Suprapubic skin (tissue), 4 donors: ENCODE measurements at regions not wholly inside any gene's neighbourhood (a gene's known extent, or its start where the extent isn't known, plus 50 kb on each side); places are given as distances from the start of the nearest gene placed in this dataset.

ENCODE experiments used
- CTCF ChIP-seq, 2 donors: fragments of 200-600 bp in 1 of 2; fragments of 450-650 bp in 1 of 2; sonication (generic) in 1 of 2; IDR thresholded peaks; one replicate each; pipeline ENCODE4 v1.5.1; 2016 to 2019; ENCODE audit warnings: antibody characterized with exemption in 2 of 2, mild to moderate bottlenecking in 1 of 2, moderate library complexity in 1 of 2
- POLR2A ChIP-seq, 2 donors: fragments of 450-650 bp; IDR thresholded peaks; one replicate each; pipeline ENCODE4 v1.6.1; 2017; ENCODE audit warnings: antibody characterized with exemption in 2 of 2, mild to moderate bottlenecking in 2 of 2, moderate library complexity in 2 of 2
- POLR2AphosphoS5 ChIP-seq, 3 donors: sonication (generic); formaldehyde crosslinking; IDR thresholded peaks; one replicate each; pipeline ENCODE4 v1.6.1; 2017; ENCODE audit warnings: antibody characterized with exemption in 3 of 3

- TF ChIP-seq CTCF (IDR thresholded peaks at IDR 0.05) (no peak), POLR2A (IDR thresholded peaks at IDR 0.05) (no peak), POLR2AphosphoS5 (IDR thresholded peaks at IDR 0.05) (no peak)
These were observed 57.1 kb downstream of the ZFP36L2 start for GRCh38 chr2:43169099-43169945.
